Brain microvascular endothelial cell (primary cell): ENCODE measurements at regions not wholly inside any gene's neighbourhood (a gene's known extent, or its start where the extent isn't known, plus 50 kb on each side); places are given as distances from the start of the nearest gene placed in this dataset.

Experiments
- DNase-seq: peaks from one replicate; pipeline ENCODE4 v3.0.0-alpha.2; 2020
- H3K27ac ChIP-seq: fragments of 250-450 bp; sonication (Bioruptor Pico); 2 replicates; pipeline ENCODE4 v1.5.1; 2020; ENCODE audit warnings: mild to moderate bottlenecking, moderate library complexity
- H3K27me3 ChIP-seq: fragments of 250-450 bp; sonication (Bioruptor Pico); replicated peaks from 2 replicates; pipeline ENCODE4 v1.5.1; 2020; ENCODE audit warnings: mild to moderate bottlenecking
- H3K36me3 ChIP-seq: fragments of 250-450 bp; sonication (Bioruptor Pico); replicated peaks from 2 replicates; pipeline ENCODE4 v1.5.1; 2020; ENCODE audit warnings: mild to moderate bottlenecking
- H3K4me3 ChIP-seq: 2 replicates; pipeline ENCODE4 v1.5.1; 2011; ENCODE audit warnings: low read depth, mild to moderate bottlenecking, control low read depth, low read length, moderate library complexity
- CTCF ChIP-seq: IDR thresholded peaks from 2 replicates; pipeline ENCODE4 v1.5.1; 2011; ENCODE audit warnings: low read depth, mild to moderate bottlenecking, moderate library complexity, low read length, control low read depth, inconsistent platforms; ENCODE audit errors: missing control alignments
- in situ Hi-C: cut with HindIII; loops from 2 replicates; pipeline ENCODE4 v1.10.0; 2017; ENCODE audit warnings: low sequenced_read_pairs, low pct_ligation_motif_present

DNA sequence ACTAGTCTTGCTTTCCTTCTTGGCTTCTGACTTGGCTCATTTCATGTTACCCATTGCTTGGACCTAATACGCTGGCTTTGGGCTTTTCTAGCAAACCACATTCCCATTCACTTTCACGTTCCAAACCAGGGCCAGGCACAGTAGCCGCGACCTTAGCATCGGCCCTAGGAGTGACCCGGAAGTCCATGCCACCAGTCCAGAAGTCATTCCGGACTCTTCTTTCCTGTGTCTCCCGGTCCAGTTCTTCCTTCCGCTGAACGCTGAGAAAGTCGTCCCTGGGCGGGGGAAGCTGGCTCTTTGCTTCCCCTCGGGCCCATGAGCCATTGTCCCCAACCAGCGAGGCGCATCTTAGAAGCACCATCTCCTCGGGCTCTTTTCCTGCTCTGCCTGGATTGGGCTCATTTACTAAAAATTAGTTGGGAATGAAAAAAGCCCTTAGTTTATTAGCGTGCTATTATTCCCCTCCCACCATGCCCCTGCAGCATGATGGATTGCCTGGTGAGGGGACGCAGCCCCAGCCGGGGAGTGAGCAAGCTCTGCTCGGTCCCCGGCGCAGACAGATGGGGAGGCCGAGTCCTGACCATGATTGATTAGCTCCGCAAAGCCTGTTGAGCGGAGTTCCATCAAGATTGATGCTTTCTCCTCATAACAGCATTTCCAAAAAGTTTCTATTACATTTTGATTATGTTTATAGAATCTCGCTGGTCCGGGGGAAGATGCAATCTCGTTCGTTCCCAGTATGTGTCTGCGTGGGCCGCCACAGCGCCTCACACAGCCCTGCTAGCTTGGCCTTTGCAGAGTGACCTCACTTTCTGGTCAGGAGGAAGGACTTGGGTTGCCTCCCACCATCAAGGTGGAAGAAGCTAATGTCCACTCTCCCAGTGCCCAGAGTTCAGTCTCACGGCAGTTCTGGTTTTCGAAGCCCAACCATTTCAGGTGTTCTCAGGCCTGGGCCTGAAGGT is 115.1 kb upstream of the TOP1 start:
- no peak overlapping the region for H3K4me3 ChIP-seq
- no peaks in the 10 kb centered on the region for H3K27me3 ChIP-seq
- in situ Hi-C loops, result no loop called here
- no peaks in the 10 kb centered on the region for H3K36me3 ChIP-seq
- H3K27ac ChIP-seq, result no peak overlapping the region
- no peak for TF ChIP-seq CTCF
- no peak for DNase-seq

GRCh38 chr20:40915756-40916155 is 112.9 kb upstream of the TOP1 start:
- no peak for TF ChIP-seq CTCF
- DNase-seq, result no peak
- Histone ChIP-seq H3K27ac (no peak overlapping the region), H3K36me3 (no peaks in the 10 kb centered on the region), H3K4me3 (no peak overlapping the region), H3K27me3 (no peaks in the 10 kb centered on the region)
- in situ Hi-C loops, result no loop called here

DNA sequence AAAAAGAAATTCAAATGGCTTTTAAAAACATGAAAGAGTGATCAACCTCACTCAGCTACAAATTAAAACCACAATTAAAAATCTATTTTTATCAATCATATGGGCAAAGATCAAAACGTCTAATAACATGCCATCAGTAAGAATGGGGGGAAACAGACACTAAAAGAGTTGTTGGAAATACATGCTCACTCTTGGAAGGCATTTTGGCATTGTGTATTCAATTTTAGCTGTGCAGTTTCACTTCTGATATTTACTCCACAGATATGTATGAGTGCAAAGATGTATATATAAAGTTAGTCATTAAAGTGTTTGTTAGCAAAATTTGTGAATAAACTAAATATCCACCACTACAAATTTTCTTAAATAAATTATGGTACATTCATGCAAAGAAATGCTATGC is 112.3 kb upstream of the TOP1 start:
- no peaks in the 10 kb centered on the region for H3K36me3 ChIP-seq
- no peak overlapping the region for H3K4me3 ChIP-seq
- no peak for TF ChIP-seq CTCF
- no peak for DNase-seq
- in situ Hi-C loops, result no loop called here
- no peak overlapping the region for H3K27ac ChIP-seq
- no peaks in the 10 kb centered on the region for H3K27me3 ChIP-seq

- TF ChIP-seq CTCF, result no peak
- no peak overlapping the region for H3K27ac ChIP-seq
- DNase-seq, result no peak
- H3K27me3 ChIP-seq, result no peaks in the 10 kb centered on the region
- H3K4me3 ChIP-seq, result no peak overlapping the region
- in situ Hi-C loops, result no loop called here
- H3K36me3 ChIP-seq, result no peaks in the 10 kb centered on the region
Measured at GRCh38 chr20:40920291-40920690, 108.3 kb upstream of the TOP1 start.

GRCh38 chr20:40922865-40923264 is 105.8 kb upstream of the TOP1 start:
- Histone ChIP-seq H3K27me3 (no peaks in the 10 kb centered on the region), H3K4me3 (no peak overlapping the region), H3K36me3 (no peaks in the 10 kb centered on the region), H3K27ac (no peak overlapping the region)
- DNase-seq, result no peak
- in situ Hi-C loops, result no loop called here
- TF ChIP-seq CTCF, result no peak
